ENCODE measurements at regions not wholly inside any gene's neighbourhood (a gene's known extent, or its start where the extent isn't known, plus 50 kb on each side); places are given as distances from the start of the nearest gene placed in this dataset.

DNA sequence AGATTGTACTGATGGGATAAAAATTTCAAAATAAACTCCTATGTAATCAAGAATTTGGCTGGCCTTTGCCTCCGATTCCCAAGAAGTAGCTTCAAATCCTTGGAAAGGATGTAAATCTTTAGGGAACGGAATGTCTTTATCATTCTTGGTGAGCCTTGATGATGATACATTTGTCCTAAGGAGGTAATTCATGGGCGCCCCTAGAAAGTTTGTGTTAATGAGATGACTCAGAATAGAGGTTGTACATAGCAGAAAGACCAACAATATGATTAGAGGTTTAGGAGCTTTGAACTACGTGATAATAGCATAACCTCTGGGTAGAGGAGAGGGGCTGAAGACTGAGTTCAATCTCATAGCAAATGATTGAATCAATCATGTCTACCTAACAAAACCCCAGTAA lies 248.6 kb upstream of the SLITRK3 start:
- H3K9me2 ChIP-seq (replicated peaks; ENCODE audit: insufficient read depth, low read length): no peaks in the 10 kb centered on the region
- peaks cover 15% of the 10 kb centered on the region for H3K4me1 ChIP-seq (ENCODE audit: low read length)
- H3K36me3 ChIP-seq (replicated peaks; ENCODE audit: insufficient read depth, low read length): no peaks in the 10 kb centered on the region
- TF ChIP-seq EZH2phosphoT487 (IDR thresholded peaks at IDR 0.05; ENCODE audit: low read length): no peak
- TF ChIP-seq, protein P1, sequence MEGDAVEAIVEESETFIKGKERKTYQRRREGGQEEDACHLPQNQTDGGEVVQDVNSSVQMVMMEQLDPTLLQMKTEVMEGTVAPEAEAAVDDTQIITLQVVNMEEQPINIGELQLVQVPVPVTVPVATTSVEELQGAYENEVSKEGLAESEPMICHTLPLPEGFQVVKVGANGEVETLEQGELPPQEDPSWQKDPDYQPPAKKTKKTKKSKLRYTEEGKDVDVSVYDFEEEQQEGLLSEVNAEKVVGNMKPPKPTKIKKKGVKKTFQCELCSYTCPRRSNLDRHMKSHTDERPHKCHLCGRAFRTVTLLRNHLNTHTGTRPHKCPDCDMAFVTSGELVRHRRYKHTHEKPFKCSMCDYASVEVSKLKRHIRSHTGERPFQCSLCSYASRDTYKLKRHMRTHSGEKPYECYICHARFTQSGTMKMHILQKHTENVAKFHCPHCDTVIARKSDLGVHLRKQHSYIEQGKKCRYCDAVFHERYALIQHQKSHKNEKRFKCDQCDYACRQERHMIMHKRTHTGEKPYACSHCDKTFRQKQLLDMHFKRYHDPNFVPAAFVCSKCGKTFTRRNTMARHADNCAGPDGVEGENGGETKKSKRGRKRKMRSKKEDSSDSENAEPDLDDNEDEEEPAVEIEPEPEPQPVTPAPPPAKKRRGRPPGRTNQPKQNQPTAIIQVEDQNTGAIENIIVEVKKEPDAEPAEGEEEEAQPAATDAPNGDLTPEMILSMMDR (IDR thresholded peaks at IDR 0.05; ENCODE audit: low read length): no peak
- TF ChIP-seq EZH2 (optimal IDR thresholded peaks at IDR 0.05; ENCODE audit: low read depth, low read length): no peak
- peaks cover 5% of the 10 kb centered on the region; the same call in 1 of the 2 replicates for H3F3A ChIP-seq (ENCODE audit: insufficient read depth, low read length)
- H3K4me2 ChIP-seq (ENCODE audit: low read depth, low read length): no peak overlapping the region
- no peak overlapping the region for H3K4me3 ChIP-seq (ENCODE audit: low read length)
- H3K9ac ChIP-seq (ENCODE audit: low read length): no peak overlapping the region
- H3K9me3 ChIP-seq (replicated peaks; ENCODE audit: insufficient read depth, low read length): no peaks in the 10 kb centered on the region
- no peak for DNase-seq
- H2AFZ ChIP-seq (ENCODE audit: low read length): no peak overlapping the region
- H3K27me3 ChIP-seq (replicated peaks; ENCODE audit: insufficient read depth, low read length): 0 out of 2 replicates have a peak, but pooled peaks cover 7% of the 10 kb centered on the region
- no peak overlapping the region for H3K27ac ChIP-seq (ENCODE audit: low read length)
- H3K79me2 ChIP-seq (ENCODE audit: low read length): no peaks in the 10 kb centered on the region
- H4K20me1 ChIP-seq (ENCODE audit: insufficient read depth, low read length): no peaks in the 10 kb centered on the region

- TF ChIP-seq EZH2phosphoT487 (IDR thresholded peaks at IDR 0.05; ENCODE audit: low read length) (no peak), EZH2 (optimal IDR thresholded peaks at IDR 0.05; ENCODE audit: low read depth, low read length) (no peak)
- TF ChIP-seq, protein P1 (IDR thresholded peaks at IDR 0.05; ENCODE audit: low read length): no peak
- Histone ChIP-seq H3K4me1 (ENCODE audit: low read length) (peaks cover 20% of the 10 kb centered on the region), H3K4me3 (ENCODE audit: low read length) (no peak overlapping the region), H3F3A (ENCODE audit: insufficient read depth, low read length) (peaks cover 5% of the 10 kb centered on the region; the same call in 1 of the 2 replicates), H3K4me2 (ENCODE audit: low read depth, low read length) (no peak overlapping the region), H3K9ac (ENCODE audit: low read length) (no peak overlapping the region), H3K9me3 (replicated peaks; ENCODE audit: insufficient read depth, low read length) (no peaks in the 10 kb centered on the region), H3K27me3 (replicated peaks; ENCODE audit: insufficient read depth, low read length) (0 out of 2 replicates have a peak, but pooled peaks cover 7% of the 10 kb centered on the region), H3K9me2 (replicated peaks; ENCODE audit: insufficient read depth, low read length) (no peaks in the 10 kb centered on the region), H3K27ac (ENCODE audit: low read length) (no peak overlapping the region), H2AFZ (ENCODE audit: low read length) (no peak overlapping the region), H3K79me2 (ENCODE audit: low read length) (no peaks in the 10 kb centered on the region), H3K36me3 (replicated peaks; ENCODE audit: insufficient read depth, low read length) (no peaks in the 10 kb centered on the region), H4K20me1 (ENCODE audit: insufficient read depth, low read length) (no peaks in the 10 kb centered on the region)
- no peak for DNase-seq
Observed at GRCh38 chr3:165443664-165444063, 247.5 kb upstream of the SLITRK3 start.

DNA sequence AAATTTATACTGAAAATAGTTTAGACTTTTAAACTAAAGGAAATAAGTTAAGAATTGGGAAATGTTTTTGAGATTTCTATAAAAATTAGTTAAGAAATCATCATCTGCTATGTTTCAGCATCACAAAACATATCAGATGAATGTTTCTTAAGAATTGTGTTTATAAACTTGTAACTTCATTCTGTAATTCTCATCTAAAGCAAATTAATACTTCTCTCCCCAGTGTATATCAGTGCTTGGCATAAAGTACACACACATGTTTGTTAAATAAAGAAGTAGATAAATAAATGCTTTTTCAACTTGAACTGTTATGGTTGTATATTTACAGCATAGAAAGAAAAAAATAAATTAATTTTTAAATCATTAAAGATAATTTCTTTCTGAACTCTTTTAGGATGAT lies 245.9 kb upstream of the SLITRK3 start:
- Histone ChIP-seq H3K4me2 (ENCODE audit: low read depth, low read length) (no peak overlapping the region), H3K36me3 (replicated peaks; ENCODE audit: insufficient read depth, low read length) (no peaks in the 10 kb centered on the region), H3K9me2 (replicated peaks; ENCODE audit: insufficient read depth, low read length) (no peaks in the 10 kb centered on the region), H3K4me3 (ENCODE audit: low read length) (no peak overlapping the region), H3K79me2 (ENCODE audit: low read length) (no peaks in the 10 kb centered on the region), H3K27me3 (replicated peaks; ENCODE audit: insufficient read depth, low read length) (0 out of 2 replicates have a peak, but pooled peaks cover 7% of the 10 kb centered on the region), H2AFZ (ENCODE audit: low read length) (no peak overlapping the region), H3K27ac (ENCODE audit: low read length) (no peak overlapping the region), H3F3A (ENCODE audit: insufficient read depth, low read length) (peaks cover 5% of the 10 kb centered on the region; the same call in 1 of the 2 replicates), H3K9ac (ENCODE audit: low read length) (no peak overlapping the region), H3K4me1 (ENCODE audit: low read length) (peaks cover 20% of the 10 kb centered on the region), H4K20me1 (ENCODE audit: insufficient read depth, low read length) (no peaks in the 10 kb centered on the region), H3K9me3 (replicated peaks; ENCODE audit: insufficient read depth, low read length) (no peaks in the 10 kb centered on the region)
- TF ChIP-seq EZH2phosphoT487 (IDR thresholded peaks at IDR 0.05; ENCODE audit: low read length): no peak
- TF ChIP-seq, protein P1 (IDR thresholded peaks at IDR 0.05; ENCODE audit: low read length): no peak
- no peak for TF ChIP-seq EZH2 (optimal IDR thresholded peaks at IDR 0.05; ENCODE audit: low read depth, low read length)
- DNase-seq: no peak

Data from MM.1S (cell line).